Activated CD4-positive, alpha-beta T cell treated with anti-CD3 and anti-CD28 coated beads, Interleukin-2, amount 50 U/mL, for 24 hours (primary cell): ENCODE measurements at regions not wholly inside any gene's neighbourhood (a gene's known extent, or its start where the extent isn't known, plus 50 kb on each side); places are given as distances from the start of the nearest gene placed in this dataset.
A peak's percentile ranks its signal among the peaks of the same experiment; 100 is the strongest.

ENCODE experiments used
- DNase-seq, 2 donors: peaks; one replicate each; pipeline ENCODE4 v3.0.0-alpha.2; 2020; ENCODE audit warnings: low read depth in 1 of 2, low spot score in 1 of 2

- DNase-seq = no peak
Measured at GRCh38 chr5:109476292-109476691, 66.5 kb upstream of the PJA2 start.

- no peak for DNase-seq
Measured at GRCh38 chr5:109469896-109470662, 60.3 kb upstream of the PJA2 start.

GRCh38 chr5:109468737-109469420 lies 59.1 kb upstream of the PJA2 start:
- peak; percentile 9 to 60 for DNase-seq

- DNase-seq = no peak
Measured at GRCh38 chr5:109468288-109468676, 58.5 kb upstream of the PJA2 start.

GRCh38 chr5:109467058-109467457 lies 57.3 kb upstream of the PJA2 start:
- DNase-seq = no peak
